ENCODE measurements at regions not wholly inside any gene's neighbourhood (a gene's known extent, or its start where the extent isn't known, plus 50 kb on each side); places are given as distances from the start of the nearest gene placed in this dataset.

DNA sequence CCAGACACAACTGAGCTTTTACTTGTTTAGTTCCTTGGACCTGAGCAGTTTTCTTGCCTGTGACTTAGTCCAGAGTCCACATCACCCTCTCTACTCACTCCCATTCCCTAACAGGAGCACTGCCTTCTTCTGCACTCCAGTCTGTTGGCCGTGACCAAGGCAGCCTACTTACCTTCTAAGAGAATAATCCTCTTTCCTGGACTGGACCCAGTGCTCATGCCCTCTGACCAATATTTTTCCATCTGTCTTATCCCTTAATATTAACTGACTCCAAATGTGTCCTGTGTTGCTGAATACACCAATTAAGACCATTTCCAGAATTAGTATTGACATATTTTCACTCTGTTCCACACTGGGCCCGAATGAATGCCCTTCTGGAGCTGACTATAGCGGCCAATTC, 681.0 kb upstream of the KIF2B start:
- Histone ChIP-seq H3K9me3 (ENCODE audit: control insufficient read depth, insufficient read depth, low read depth, low read length) (no peaks in the 10 kb centered on the region), H3K27ac (ENCODE audit: low read depth, low read length) (no peak overlapping the region), H3K4me1 (ENCODE audit: control insufficient read depth, insufficient read depth, low read length) (peaks cover 17% of the 10 kb centered on the region), H3K9ac (ENCODE audit: low read length) (no peak overlapping the region), H3K36me3 (ENCODE audit: control insufficient read depth, insufficient read depth, low read length) (no peaks in the 10 kb centered on the region), H3K4me3 (ENCODE audit: low read depth, low read length) (no peak overlapping the region), H3K27me3 (ENCODE audit: control insufficient read depth, insufficient read depth, low read length) (no peaks in the 10 kb centered on the region)

GRCh38 chr17:53141280-53141679, 681.4 kb upstream of the KIF2B start:
- no peaks in the 10 kb centered on the region for H3K27me3 ChIP-seq (ENCODE audit: control insufficient read depth, insufficient read depth, low read length)
- H3K4me3 ChIP-seq (ENCODE audit: low read depth, low read length) = no peak overlapping the region
- no peaks in the 10 kb centered on the region for H3K36me3 ChIP-seq (ENCODE audit: control insufficient read depth, insufficient read depth, low read length)
- H3K27ac ChIP-seq (ENCODE audit: low read depth, low read length) = no peak overlapping the region
- H3K4me1 ChIP-seq (ENCODE audit: control insufficient read depth, insufficient read depth, low read length) = peaks cover 17% of the 10 kb centered on the region
- no peak overlapping the region for H3K9ac ChIP-seq (ENCODE audit: low read length)
- H3K9me3 ChIP-seq (ENCODE audit: control insufficient read depth, insufficient read depth, low read depth, low read length) = no peaks in the 10 kb centered on the region

- no peak overlapping the region for H3K4me3 ChIP-seq (ENCODE audit: low read depth, low read length)
- H3K36me3 ChIP-seq (ENCODE audit: control insufficient read depth, insufficient read depth, low read length) = no peaks in the 10 kb centered on the region
- H3K9ac ChIP-seq (ENCODE audit: low read length) = no peak overlapping the region
- no peaks in the 10 kb centered on the region for H3K27me3 ChIP-seq (ENCODE audit: control insufficient read depth, insufficient read depth, low read length)
- peaks cover 4% of the 10 kb centered on the region for H3K4me1 ChIP-seq (ENCODE audit: control insufficient read depth, insufficient read depth, low read length)
- H3K27ac ChIP-seq (ENCODE audit: low read depth, low read length) = no peak overlapping the region
- H3K9me3 ChIP-seq (ENCODE audit: control insufficient read depth, insufficient read depth, low read depth, low read length) = no peaks in the 10 kb centered on the region
These were observed 684.9 kb upstream of the KIF2B start for GRCh38 chr17:53137869-53138268.

- Histone ChIP-seq H3K9me3 (ENCODE audit: control insufficient read depth, insufficient read depth, low read depth, low read length) (no peaks in the 10 kb centered on the region), H3K4me1 (ENCODE audit: control insufficient read depth, insufficient read depth, low read length) (no peaks in the 10 kb centered on the region), H3K36me3 (ENCODE audit: control insufficient read depth, insufficient read depth, low read length) (no peaks in the 10 kb centered on the region), H3K4me3 (ENCODE audit: low read depth, low read length) (no peak overlapping the region), H3K27ac (ENCODE audit: low read depth, low read length) (no peak overlapping the region), H3K27me3 (ENCODE audit: control insufficient read depth, insufficient read depth, low read length) (no peaks in the 10 kb centered on the region), H3K9ac (ENCODE audit: low read length) (no peak overlapping the region)
These were observed 686.8 kb upstream of the KIF2B start for GRCh38 chr17:53135969-53136368.

DNA sequence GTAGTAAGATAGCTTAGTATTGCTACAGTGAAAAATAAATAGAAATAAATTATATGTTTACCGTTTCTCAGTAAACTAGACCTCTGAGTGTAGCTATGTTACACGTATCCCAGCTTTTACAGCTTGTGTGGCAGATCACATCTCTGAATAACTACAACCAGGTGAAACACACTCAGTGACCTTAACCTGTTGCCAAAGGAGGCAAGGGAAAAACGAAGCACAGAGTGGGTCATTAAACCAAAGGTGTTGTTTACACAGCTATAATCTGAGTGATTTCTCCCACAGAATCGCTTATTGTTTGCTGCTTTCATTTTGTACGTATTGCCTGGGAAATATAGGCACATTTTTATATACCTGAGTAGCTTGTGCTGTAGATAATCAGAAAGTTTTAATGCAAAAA, 688.2 kb upstream of the KIF2B start:
- H3K27ac ChIP-seq (ENCODE audit: low read depth, low read length) = no peak overlapping the region
- H3K27me3 ChIP-seq (ENCODE audit: control insufficient read depth, insufficient read depth, low read length) = no peaks in the 10 kb centered on the region
- H3K36me3 ChIP-seq (ENCODE audit: control insufficient read depth, insufficient read depth, low read length) = no peaks in the 10 kb centered on the region
- no peaks in the 10 kb centered on the region for H3K9me3 ChIP-seq (ENCODE audit: control insufficient read depth, insufficient read depth, low read depth, low read length)
- H3K9ac ChIP-seq (ENCODE audit: low read length) = no peak overlapping the region
- no peaks in the 10 kb centered on the region for H3K4me1 ChIP-seq (ENCODE audit: control insufficient read depth, insufficient read depth, low read length)
- H3K4me3 ChIP-seq (ENCODE audit: low read depth, low read length) = no peak overlapping the region

DNA sequence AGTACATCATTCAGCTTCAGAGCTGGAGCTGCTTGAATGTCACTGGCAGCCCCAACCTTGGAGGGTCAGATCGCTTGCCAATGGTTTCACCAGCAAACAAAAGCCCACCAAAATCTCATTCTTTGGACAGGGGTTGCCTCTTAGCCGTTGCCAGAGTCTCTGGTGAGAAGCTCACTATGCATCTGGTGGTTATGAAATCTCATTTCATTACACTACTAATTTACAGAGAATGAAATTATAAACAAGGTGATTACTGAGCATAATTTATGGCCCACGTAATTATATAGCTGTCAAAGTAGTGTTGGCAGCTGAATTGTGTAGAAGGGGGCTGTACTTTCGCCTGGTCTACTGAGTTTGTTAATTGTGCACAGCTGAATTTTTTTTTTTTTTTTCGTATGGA, 688.9 kb upstream of the KIF2B start:
- no peaks in the 10 kb centered on the region for H3K9me3 ChIP-seq (ENCODE audit: control insufficient read depth, insufficient read depth, low read depth, low read length)
- no peak overlapping the region for H3K9ac ChIP-seq (ENCODE audit: low read length)
- no peaks in the 10 kb centered on the region for H3K27me3 ChIP-seq (ENCODE audit: control insufficient read depth, insufficient read depth, low read length)
- no peaks in the 10 kb centered on the region for H3K36me3 ChIP-seq (ENCODE audit: control insufficient read depth, insufficient read depth, low read length)
- H3K4me3 ChIP-seq (ENCODE audit: low read depth, low read length) = no peak overlapping the region
- no peak overlapping the region for H3K27ac ChIP-seq (ENCODE audit: low read depth, low read length)
- H3K4me1 ChIP-seq (ENCODE audit: control insufficient read depth, insufficient read depth, low read length) = no peaks in the 10 kb centered on the region

GRCh38 chr17:53129863-53130262, 692.9 kb upstream of the KIF2B start:
- no peak overlapping the region for H3K4me3 ChIP-seq (ENCODE audit: low read depth, low read length)
- no peaks in the 10 kb centered on the region for H3K36me3 ChIP-seq (ENCODE audit: control insufficient read depth, insufficient read depth, low read length)
- H3K9me3 ChIP-seq (ENCODE audit: control insufficient read depth, insufficient read depth, low read depth, low read length) = no peaks in the 10 kb centered on the region
- no peak overlapping the region for H3K9ac ChIP-seq (ENCODE audit: low read length)
- no peaks in the 10 kb centered on the region for H3K27me3 ChIP-seq (ENCODE audit: control insufficient read depth, insufficient read depth, low read length)
- no peak overlapping the region for H3K27ac ChIP-seq (ENCODE audit: low read depth, low read length)
- H3K4me1 ChIP-seq (ENCODE audit: control insufficient read depth, insufficient read depth, low read length) = no peaks in the 10 kb centered on the region

DNA sequence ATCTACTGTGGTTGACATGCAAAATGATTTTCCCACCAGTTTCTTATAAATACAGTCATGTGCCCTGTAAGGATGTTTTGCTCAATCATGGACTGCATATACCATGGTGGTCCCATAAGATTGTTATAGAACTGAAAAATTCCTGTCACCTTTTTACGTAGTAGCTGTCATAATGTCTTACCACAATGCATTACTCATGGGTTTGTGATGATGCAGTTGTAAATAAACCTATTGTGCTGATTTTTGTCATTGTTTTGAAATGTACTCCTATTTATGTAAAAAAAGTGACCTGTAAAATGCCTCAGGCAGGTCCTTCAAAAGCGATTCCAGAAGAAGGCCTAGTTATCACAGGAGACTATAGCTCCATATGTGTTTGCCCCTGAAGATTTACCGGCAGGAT, 695.4 kb upstream of the KIF2B start:
- Histone ChIP-seq H3K4me3 (ENCODE audit: low read depth, low read length) (no peak overlapping the region), H3K27me3 (ENCODE audit: control insufficient read depth, insufficient read depth, low read length) (no peaks in the 10 kb centered on the region), H3K9ac (ENCODE audit: low read length) (no peak overlapping the region), H3K36me3 (ENCODE audit: control insufficient read depth, insufficient read depth, low read length) (no peaks in the 10 kb centered on the region), H3K9me3 (ENCODE audit: control insufficient read depth, insufficient read depth, low read depth, low read length) (no peaks in the 10 kb centered on the region), H3K27ac (ENCODE audit: low read depth, low read length) (no peak overlapping the region), H3K4me1 (ENCODE audit: control insufficient read depth, insufficient read depth, low read length) (no peaks in the 10 kb centered on the region)

DNA sequence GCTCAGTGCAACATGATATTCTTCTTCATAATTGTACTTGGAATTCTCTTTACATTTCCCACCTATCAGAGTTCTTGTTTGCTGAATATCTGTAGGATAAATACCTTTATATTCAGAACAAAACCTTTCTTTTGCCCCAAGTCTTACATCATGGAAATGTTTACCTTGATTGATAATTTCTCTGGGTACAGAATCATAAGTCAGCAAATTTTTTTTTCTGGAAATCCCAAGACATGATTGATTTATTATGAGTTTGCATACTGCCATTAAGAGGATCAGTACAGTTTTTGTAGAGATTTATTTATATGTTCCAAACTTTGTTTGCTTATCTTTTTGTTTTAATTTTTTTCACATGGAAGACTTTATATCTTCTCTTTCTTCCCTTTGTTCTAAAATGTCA, 699.8 kb upstream of the KIF2B start:
- Histone ChIP-seq H3K27ac (ENCODE audit: low read depth, low read length) (no peak overlapping the region), H3K27me3 (ENCODE audit: control insufficient read depth, insufficient read depth, low read length) (no peaks in the 10 kb centered on the region), H3K9me3 (ENCODE audit: control insufficient read depth, insufficient read depth, low read depth, low read length) (no peaks in the 10 kb centered on the region), H3K9ac (ENCODE audit: low read length) (no peak overlapping the region), H3K4me3 (ENCODE audit: low read depth, low read length) (no peak overlapping the region), H3K4me1 (ENCODE audit: control insufficient read depth, insufficient read depth, low read length) (no peaks in the 10 kb centered on the region), H3K36me3 (ENCODE audit: control insufficient read depth, insufficient read depth, low read length) (no peaks in the 10 kb centered on the region)

DNA sequence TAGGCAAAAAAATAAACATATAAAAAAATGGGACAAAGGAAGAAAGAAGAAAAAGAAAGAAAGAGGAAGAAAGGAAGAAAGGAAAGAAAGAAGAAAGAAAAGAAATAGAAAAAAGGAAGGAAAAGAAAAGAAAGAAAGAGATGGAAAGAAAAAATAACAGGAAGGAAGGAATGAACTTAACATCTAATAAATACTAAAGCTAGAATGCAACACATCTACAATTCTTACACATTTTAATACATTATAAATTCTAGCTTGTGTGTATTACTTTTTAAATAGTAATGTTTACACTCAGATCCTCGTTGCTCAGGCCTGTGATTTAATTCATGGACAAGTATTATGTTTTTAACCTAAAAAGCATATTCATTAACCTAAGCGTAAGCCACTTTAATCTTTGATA, 703.0 kb upstream of the KIF2B start:
- Histone ChIP-seq H3K4me1 (ENCODE audit: control insufficient read depth, insufficient read depth, low read length) (no peaks in the 10 kb centered on the region), H3K9me3 (ENCODE audit: control insufficient read depth, insufficient read depth, low read depth, low read length) (peaks cover 20% of the 10 kb centered on the region), H3K4me3 (ENCODE audit: low read depth, low read length) (no peak overlapping the region)

GRCh38 chr17:53118948-53119347, 703.8 kb upstream of the KIF2B start:
- no peak overlapping the region for H3K4me3 ChIP-seq (ENCODE audit: low read depth, low read length)
- no peak overlapping the region for H3K9ac ChIP-seq (ENCODE audit: low read length)

More for the DNA sequence above, 703.0 kb upstream of the KIF2B start:
- no peaks in the 10 kb centered on the region for H3K27me3 ChIP-seq (ENCODE audit: control insufficient read depth, insufficient read depth, low read length)
- H3K27ac ChIP-seq (ENCODE audit: low read depth, low read length) = no peak overlapping the region
- no peak overlapping the region for H3K9ac ChIP-seq (ENCODE audit: low read length)
- H3K36me3 ChIP-seq (ENCODE audit: control insufficient read depth, insufficient read depth, low read length) = no peaks in the 10 kb centered on the region

DNA sequence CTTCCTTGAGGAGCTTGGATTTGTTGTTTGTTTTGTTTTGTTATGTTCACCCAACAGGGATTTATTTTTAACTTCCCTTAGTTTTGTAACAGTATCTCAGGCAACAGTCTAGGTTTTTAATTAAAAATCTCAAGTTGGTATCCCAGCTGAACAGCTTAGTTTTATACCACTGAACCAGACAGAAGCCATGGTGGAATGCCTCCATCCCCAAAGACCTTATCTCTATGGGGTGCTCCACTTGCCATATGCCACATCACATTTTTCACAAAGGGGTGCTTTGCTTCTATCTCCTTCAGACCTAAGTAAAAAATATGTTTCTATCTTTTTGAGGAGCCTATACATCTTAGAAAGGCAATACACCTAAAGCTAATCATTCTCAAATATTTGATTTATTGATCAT, 715.8 kb upstream of the KIF2B start:
- Histone ChIP-seq H3K4me1 (ENCODE audit: control insufficient read depth, insufficient read depth, low read length) (no peaks in the 10 kb centered on the region), H3K4me3 (ENCODE audit: low read depth, low read length) (no peak overlapping the region), H3K9me3 (ENCODE audit: control insufficient read depth, insufficient read depth, low read depth, low read length) (no peaks in the 10 kb centered on the region), H3K9ac (ENCODE audit: low read length) (no peak overlapping the region), H3K36me3 (ENCODE audit: control insufficient read depth, insufficient read depth, low read length) (no peaks in the 10 kb centered on the region), H3K27me3 (ENCODE audit: control insufficient read depth, insufficient read depth, low read length) (no peaks in the 10 kb centered on the region), H3K27ac (ENCODE audit: low read depth, low read length) (no peak overlapping the region)

More at GRCh38 chr17:53118948-53119347, 703.8 kb upstream of the KIF2B start:
- no peak overlapping the region for H3K27ac ChIP-seq (ENCODE audit: low read depth, low read length)
- H3K36me3 ChIP-seq (ENCODE audit: control insufficient read depth, insufficient read depth, low read length) = no peaks in the 10 kb centered on the region
- no peaks in the 10 kb centered on the region for H3K27me3 ChIP-seq (ENCODE audit: control insufficient read depth, insufficient read depth, low read length)
- peaks cover under 1% of the 10 kb centered on the region; the same call in 1 of the 2 replicates for H3K4me1 ChIP-seq (ENCODE audit: control insufficient read depth, insufficient read depth, low read length)
- H3K9me3 ChIP-seq (ENCODE audit: control insufficient read depth, insufficient read depth, low read depth, low read length) = peaks cover 20% of the 10 kb centered on the region
